H1 (cell line): ENCODE measurements at regions not wholly inside any gene's neighbourhood (a gene's known extent, or its start where the extent isn't known, plus 50 kb on each side); places are given as distances from the start of the nearest gene placed in this dataset.

Experiments used
- CTCF ChIA-PET: fragments of 300-600 bp; sonication (Branson Sonifier 250); formaldehyde crosslinking; loops from one replicate; lab custom pipeline; 2021; ENCODE audit not compliant: partially characterized antibody; lab: Charles Lee
- POLR2A ChIA-PET: fragments of 300-600 bp; sonication (Branson Sonifier 250); formaldehyde crosslinking; loops from one replicate; lab custom pipeline; 2021; ENCODE audit warnings: inconsistent platforms; ENCODE audit not compliant: partially characterized antibody; lab: Charles Lee
- DNase-seq, 2 experiments: peaks; one replicate each; pipeline versions ENCODE4 v3.0.0 to v3.0.0-alpha.2; 2010 to 2022; ENCODE audit warnings: low spot score in 2 of 2, low read depth in 1 of 2, mixed read lengths in 1 of 2
- FAIRE-seq: peaks from 2 replicates; lab custom pipeline; 2011; peaks lifted over from hg19 to GRCh38; lab: Jason Lieb, UNC
- H2AFZ ChIP-seq: 2 replicates; pipeline ENCODE4 v1.8.1; 2012; ENCODE audit warnings: low read length, inconsistent platforms
- H2AK5ac ChIP-seq: 2 replicates; pipeline ENCODE4 v1.6.1; 2013; ENCODE audit warnings: low read depth, low read length
- H2BK120ac ChIP-seq: replicated peaks from 2 replicates; pipeline ENCODE3; 2013; ENCODE audit warnings: low read depth, low read length, inconsistent platforms
- H2BK12ac ChIP-seq: 2 replicates; pipeline ENCODE4 v1.6.1; 2013; ENCODE audit warnings: low read depth, low read length
- H2BK15ac ChIP-seq: 2 replicates; pipeline ENCODE4 v1.6.1; 2013; ENCODE audit warnings: low read length
- H2BK20ac ChIP-seq: 2 replicates; pipeline ENCODE4 v1.6.1; 2013; ENCODE audit warnings: low read length
- H2BK5ac ChIP-seq: 2 replicates; pipeline ENCODE4 v1.6.1; 2013; ENCODE audit warnings: low read depth, low read length
- H3K14ac ChIP-seq: 2 replicates; pipeline ENCODE4 v1.6.1; 2013; ENCODE audit warnings: inconsistent platforms; ENCODE audit not compliant: insufficient read length
- H3K18ac ChIP-seq: 2 replicates; pipeline ENCODE4 v1.6.1; 2013; ENCODE audit warnings: low read length; ENCODE audit errors: extremely low read depth
- H3K23ac ChIP-seq: 2 replicates; pipeline ENCODE4 v1.6.1; 2013; ENCODE audit warnings: inconsistent platforms; ENCODE audit not compliant: insufficient read length
- H3K23me2 ChIP-seq: 2 replicates; pipeline ENCODE4 v1.6.1; 2013; ENCODE audit warnings: low read depth, low read length
- H3K27ac ChIP-seq: 2 replicates; pipeline ENCODE4 v1.6.1; 2011; ENCODE audit warnings: low read depth, low read length, inconsistent platforms
- H3K27me3 ChIP-seq, 4 experiments: replicated peaks in 1 of 4; 1 replicate in 1 of 4; 2 replicates in 3 of 4; pipeline versions ENCODE4 v1.6.1 to v1.8.1; 2011 to 2013; ENCODE audit warnings: low read length in 3 of 4, mild to moderate bottlenecking in 3 of 4, inconsistent platforms in 2 of 4, mixed read lengths in 2 of 4, moderate library complexity in 1 of 4; ENCODE audit not compliant: control insufficient read depth in 3 of 4, insufficient read depth in 3 of 4; ENCODE audit errors: extremely low read depth in 1 of 4
- H3K36me3 ChIP-seq, 4 experiments: 2 replicates each; pipeline versions ENCODE4 v1.6.1 to v1.8.1; 2011 to 2013; ENCODE audit warnings: mild to moderate bottlenecking in 4 of 4, low read length in 3 of 4, moderate library complexity in 2 of 4, control low read depth in 1 of 4, inconsistent platforms in 1 of 4; ENCODE audit not compliant: insufficient read depth in 4 of 4, control insufficient read depth in 2 of 4
- H3K4ac ChIP-seq: replicated peaks from 2 replicates; pipeline ENCODE3; 2013; ENCODE audit warnings: low read length, low read depth, mixed read lengths, inconsistent platforms; ENCODE audit not compliant: insufficient read length
- H3K4me1 ChIP-seq, 4 experiments: replicated peaks in 1 of 4; 1 replicate in 1 of 4; 2 replicates in 3 of 4; pipeline versions ENCODE4 v1.6.1 to v1.8.1; 2011 to 2013; ENCODE audit warnings: low read length in 3 of 4, inconsistent platforms in 2 of 4, mixed read lengths in 1 of 4; ENCODE audit not compliant: insufficient read depth in 4 of 4, control insufficient read depth in 3 of 4
- H3K4me2 ChIP-seq, 2 experiments: 2 replicates each; pipeline versions ENCODE4 v1.6.1 to v1.8.1; 2011 to 2013; ENCODE audit warnings: low read depth in 2 of 2, low read length in 2 of 2, control low read depth in 1 of 2, inconsistent platforms in 1 of 2, mild to moderate bottlenecking in 1 of 2; ENCODE audit not compliant: insufficient read depth in 1 of 2
- H3K4me3 ChIP-seq, 4 experiments: fragments of 200-600, 300-600 bp in 1 of 4; sonication (generic), shearing (Covaris generic), sonication (Bioruptor Twin) in 1 of 4; 2 replicates each; pipeline versions ENCODE4 v1.5.1 to v1.8.1; 2011 to 2016; ENCODE audit warnings: low read length in 4 of 4, low read depth in 3 of 4, control low read depth in 2 of 4, inconsistent platforms in 2 of 4, mild to moderate bottlenecking in 2 of 4, mixed read lengths in 1 of 4, moderate library complexity in 1 of 4; ENCODE audit not compliant: insufficient read depth in 2 of 4; ENCODE audit errors: extremely low read depth in 1 of 4
- H3K56ac ChIP-seq: replicated peaks from 2 replicates; pipeline ENCODE3; 2013; ENCODE audit warnings: low read depth, mild to moderate bottlenecking, mixed read lengths, low read length, inconsistent platforms; ENCODE audit not compliant: insufficient read length
- H3K79me1 ChIP-seq: 2 replicates; pipeline ENCODE4 v1.6.1; 2013; ENCODE audit warnings: low read depth, low read length, control low read depth
- H3K79me2 ChIP-seq, 2 experiments: 2 replicates each; pipeline versions ENCODE4 v1.6.1 to v1.8.1; 2012 to 2013; ENCODE audit warnings: low read length in 2 of 2, mild to moderate bottlenecking in 2 of 2, inconsistent platforms in 1 of 2; ENCODE audit not compliant: insufficient read depth in 2 of 2, control insufficient read depth in 1 of 2
- H3K9ac ChIP-seq, 4 experiments: replicated peaks in 1 of 4; 1 replicate in 1 of 4; 2 replicates in 3 of 4; pipeline versions ENCODE4 v1.6.1 to v1.8.1; 2011 to 2013; ENCODE audit warnings: low read depth in 3 of 4, low read length in 3 of 4, control low read depth in 2 of 4, mild to moderate bottlenecking in 2 of 4, moderate library complexity in 2 of 4, inconsistent platforms in 1 of 4; ENCODE audit errors: extremely low read depth in 1 of 4
- H3K9me3 ChIP-seq, 2 experiments: 2 replicates each; pipeline versions ENCODE4 v1.6.1 to v1.8.1; 2012 to 2013; ENCODE audit warnings: mild to moderate bottlenecking in 2 of 2, moderate library complexity in 2 of 2, control low read depth in 1 of 2, inconsistent platforms in 1 of 2, low read depth in 1 of 2, low read length in 1 of 2, mixed read lengths in 1 of 2; ENCODE audit not compliant: insufficient read depth in 2 of 2
- H4K20me1 ChIP-seq, 2 experiments: replicated peaks in 1 of 2; 2 replicates each; pipeline versions ENCODE3 to v1.8.1; 2011 to 2013; ENCODE audit warnings: inconsistent platforms in 2 of 2, low read length in 2 of 2, mild to moderate bottlenecking in 1 of 2; ENCODE audit not compliant: insufficient read depth in 2 of 2, control insufficient read depth in 1 of 2
- H4K5ac ChIP-seq: 2 replicates; pipeline ENCODE4 v1.6.1; 2013; ENCODE audit warnings: low read length, low read depth, mixed read lengths, inconsistent platforms; ENCODE audit not compliant: insufficient read length
- H4K8ac ChIP-seq: 2 replicates; pipeline ENCODE4 v1.8.0; 2013; ENCODE audit warnings: mild to moderate bottlenecking, moderate library complexity, low read length, inconsistent platforms; ENCODE audit not compliant: insufficient read depth; ENCODE audit errors: extremely low read depth
- H4K91ac ChIP-seq: replicated peaks from 2 replicates; pipeline ENCODE3; 2013; ENCODE audit warnings: low read length, mixed read lengths, inconsistent platforms; ENCODE audit not compliant: insufficient read length
- CBX8 ChIP-seq: fragments of 300-800, 300-1000 bp; sonication (generic); IDR thresholded peaks from 2 replicates; pipeline ENCODE4 v1.7.1; 2016; ENCODE audit warnings: low read depth, low read length, borderline replicate concordance
- CEBPB ChIP-seq: IDR thresholded peaks from 2 replicates; pipeline ENCODE4 v1.6.1; 2012; ENCODE audit warnings: low read depth, low read length
- CHD2 ChIP-seq: IDR thresholded peaks from 2 replicates; pipeline ENCODE4 v1.6.1; 2012; ENCODE audit warnings: low read length, improper control_type of control experiment
- CREB1 ChIP-seq: IDR thresholded peaks from 2 replicates; pipeline ENCODE4 v1.6.1; 2012; ENCODE audit warnings: inconsistent platforms
- CTBP2 ChIP-seq: IDR thresholded peaks from 2 replicates; pipeline ENCODE4 v1.7.0; 2011; ENCODE audit warnings: borderline replicate concordance, mild to moderate bottlenecking, moderate library complexity, mixed read lengths, low read length; ENCODE audit not compliant: insufficient read depth, insufficient read length
- E2F6 ChIP-seq: IDR thresholded peaks from 2 replicates; pipeline ENCODE4 v1.6.1; 2012; ENCODE audit warnings: inconsistent platforms
- FOSL1 ChIP-seq: IDR thresholded peaks from 2 replicates; pipeline ENCODE4 v1.6.1; 2011; ENCODE audit warnings: mild to moderate bottlenecking, low read depth, low read length, moderate library complexity; ENCODE audit not compliant: insufficient read depth
- JUND ChIP-seq: IDR thresholded peaks from 2 replicates; pipeline ENCODE4 v1.6.1; 2011; ENCODE audit warnings: mild to moderate bottlenecking, improper control_type of control experiment, low read length
- MAFK ChIP-seq: IDR thresholded peaks from 2 replicates; pipeline ENCODE4 v1.6.1; 2012; ENCODE audit warnings: low read depth, mild to moderate bottlenecking, improper control_type of control experiment, low read length
- POLR2AphosphoS5 ChIP-seq: IDR thresholded peaks from 2 replicates; pipeline ENCODE4 v1.6.1; 2011; ENCODE audit warnings: low read depth, low read length
- RNF2 ChIP-seq: fragments of 200-900, 300-1000 bp; sonication (generic); IDR thresholded peaks from 2 replicates; pipeline ENCODE4 v1.7.1; 2016; ENCODE audit warnings: borderline replicate concordance, low read depth, mild to moderate bottlenecking, antibody characterized with exemption, low read length; ENCODE audit not compliant: poor library complexity, severe bottlenecking; ENCODE audit errors: missing control alignments
- TEAD4 ChIP-seq: IDR thresholded peaks from 2 replicates; pipeline ENCODE4 v1.6.1; 2012; ENCODE audit warnings: low read depth, low read length, inconsistent platforms, mixed read lengths
- USF2 ChIP-seq: IDR thresholded peaks from 2 replicates; pipeline ENCODE4 v1.6.1; 2011; ENCODE audit warnings: low read length, improper control_type of control experiment
- WGBS, 2 experiments: shearing (Covaris generic) in 1 of 2; methylation state at CpG; one replicate each; pipeline versions ENCODE4 v1.1.6 to v1.1.7; 2013 to 2015; ENCODE audit warnings: low lambda C conversion rate in 2 of 2, mixed read lengths in 2 of 2, inconsistent platforms in 1 of 2, low coverage in 1 of 2, missing lambda C conversion rate in 1 of 2; ENCODE audit not compliant: insufficient replicate concordance in 2 of 2, insufficient coverage in 1 of 2, insufficient read length in 1 of 2; ENCODE audit errors: extremely low coverage in 1 of 2, missing lambda C conversion rate in 1 of 2; 5-methylcytosine and 5-hydroxymethylcytosine counted together

GRCh38 chr12:28059220-28059619 lies 86.7 kb upstream of the PTHLH start:
- H3K9ac ChIP-seq = no peak overlapping the region
- no peak overlapping the region for H3K4me2 ChIP-seq
- H4K20me1 ChIP-seq = no peaks in the 10 kb centered on the region
- no peak overlapping the region for H3K18ac ChIP-seq
- POLR2A ChIA-PET = no interaction called here
- no peak overlapping the region for H2BK5ac ChIP-seq
- no peaks in the 10 kb centered on the region for H3K79me2 ChIP-seq
- H3K56ac ChIP-seq = no peak overlapping the region
- no peak overlapping the region for H4K91ac ChIP-seq
- H3K4me3 ChIP-seq = no peak overlapping the region
- H3K27ac ChIP-seq = no peak overlapping the region
- CTCF ChIA-PET = no interaction called here
- H4K5ac ChIP-seq = no peak overlapping the region
- no peak overlapping the region for H3K14ac ChIP-seq
- H2AK5ac ChIP-seq = no peak overlapping the region
- H4K8ac ChIP-seq = no peak overlapping the region
- no peak overlapping the region for H2BK15ac ChIP-seq
- H3K4me1 ChIP-seq = no peaks in the 10 kb centered on the region
- no peak overlapping the region for H2BK120ac ChIP-seq
- no peak overlapping the region for H3K4ac ChIP-seq
- no peak for FAIRE-seq
- H3K36me3 ChIP-seq = no peaks in the 10 kb centered on the region
- no peak overlapping the region for H2BK12ac ChIP-seq
- DNase-seq = no peak
- H3K23me2 ChIP-seq = no peaks in the 10 kb centered on the region
- no peak overlapping the region for H3K23ac ChIP-seq
- H2BK20ac ChIP-seq = no peak overlapping the region
- no peak overlapping the region for H2AFZ ChIP-seq
- no peaks in the 10 kb centered on the region for H3K27me3 ChIP-seq
- 86% methylated on average over 1 of the region's 1 CpG; no CpG with 5 or more reads in 1 of the 2 experiments for WGBS, 2 experiments
- H3K79me1 ChIP-seq = no peaks in the 10 kb centered on the region
- H3K9me3 ChIP-seq = no peaks in the 10 kb centered on the region
- TF ChIP-seq E2F6 = no peak
- TF ChIP-seq CEBPB = no peak
- no peak for TF ChIP-seq MAFK
- no peak for TF ChIP-seq CHD2
- no peak for TF ChIP-seq RNF2
- no peak for TF ChIP-seq JUND
- TF ChIP-seq POLR2AphosphoS5 = no peak
- no peak for TF ChIP-seq TEAD4
- TF ChIP-seq FOSL1 = no peak
- no peak for TF ChIP-seq CTBP2
- TF ChIP-seq CBX8 = no peak
- TF ChIP-seq CREB1 = no peak
- no peak for TF ChIP-seq USF2
